Left ventricle myocardium inferior (tissue), 1 donor: ENCODE measurements at regions not wholly inside any gene's neighbourhood (a gene's known extent, or its start where the extent isn't known, plus 50 kb on each side); places are given as distances from the start of the nearest gene placed in this dataset.

Experiments used
- DNase-seq: peaks from one replicate; pipeline ENCODE4 v3.0.0-alpha.2; 2020
- H3K27ac ChIP-seq: fragments of 200-600 bp; replicated peaks from 2 replicates; pipeline ENCODE4 v1.8.0; 2021
- H3K27me3 ChIP-seq: fragments of 200-600 bp; 2 replicates; pipeline ENCODE4 v1.8.0; 2021; ENCODE audit warnings: low read depth
- H3K36me3 ChIP-seq: fragments of 200-600 bp; 2 replicates; pipeline ENCODE4 v1.8.0; 2021
- H3K4me1 ChIP-seq: fragments of 200-600 bp; 2 replicates; pipeline ENCODE4 v1.8.0; 2021
- H3K4me3 ChIP-seq: fragments of 200-600 bp; 2 replicates; pipeline ENCODE4 v1.8.0; 2021; ENCODE audit warnings: mild to moderate bottlenecking, moderate library complexity
- H3K9me3 ChIP-seq: fragments of 200-600 bp; replicated peaks from 2 replicates; pipeline ENCODE4 v1.8.0; 2021
- CTCF ChIP-seq: fragments of 200-600 bp; IDR thresholded peaks from 2 replicates; pipeline ENCODE4 v1.8.0; 2021; ENCODE audit warnings: antibody characterized with exemption, mild to moderate bottlenecking, borderline replicate concordance
- intact Hi-C: fragments of 100-400 bp; cut with micrococcal nuclease; formaldehyde crosslinking; loops from one replicate; pipeline ENCODE4 v1.11.0; 2022
- donor health status: DM: no; HTN: yes; CAD: no; lungs with severe emphysema.

- intact Hi-C loops = no loop called here
- Histone ChIP-seq H3K4me3 (no peak overlapping the region), H3K27ac (no peak overlapping the region), H3K36me3 (no peaks in the 10 kb centered on the region), H3K27me3 (peaks cover 49% of the 10 kb centered on the region), H3K9me3 (no peaks in the 10 kb centered on the region), H3K4me1 (no peaks in the 10 kb centered on the region)
- DNase-seq = no peak
- no peak for TF ChIP-seq CTCF
These were observed 210.0 kb upstream of the FOXD3 start for GRCh38 chr1:63112155-63112900.

DNA sequence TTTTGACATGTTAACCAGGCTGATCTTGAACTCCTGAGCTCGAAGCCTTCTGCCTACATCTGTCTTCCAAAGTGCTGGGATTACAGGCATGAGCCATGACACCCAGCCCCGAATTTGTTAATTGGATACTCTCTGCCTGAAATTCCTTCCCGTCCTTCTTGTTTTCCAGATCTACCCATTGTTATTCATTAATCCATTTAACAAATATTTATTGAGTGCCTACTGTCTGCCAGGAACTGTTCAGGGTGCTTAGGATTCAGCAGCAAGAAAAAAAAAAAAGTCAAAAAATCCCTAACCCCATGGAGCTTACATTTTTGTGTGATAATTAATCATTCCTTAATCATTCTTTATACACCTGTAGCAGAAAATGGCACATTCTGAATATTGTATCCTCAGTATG is 206.8 kb upstream of the FOXD3 start:
- Histone ChIP-seq H3K4me3 (no peak overlapping the region), H3K36me3 (no peaks in the 10 kb centered on the region), H3K27ac (no peak overlapping the region), H3K27me3 (peaks cover 22% of the 10 kb centered on the region), H3K4me1 (no peaks in the 10 kb centered on the region), H3K9me3 (no peaks in the 10 kb centered on the region)
- intact Hi-C loops = no loop called here
- DNase-seq = no peak
- TF ChIP-seq CTCF = no peak

- no peak for TF ChIP-seq CTCF
- Histone ChIP-seq H3K4me1 (no peaks in the 10 kb centered on the region), H3K36me3 (no peaks in the 10 kb centered on the region), H3K27me3 (peaks cover 17% of the 10 kb centered on the region), H3K4me3 (no peak overlapping the region), H3K9me3 (no peaks in the 10 kb centered on the region), H3K27ac (no peak overlapping the region)
- DNase-seq = no peak
- intact Hi-C loops = no loop called here
These were observed 206.4 kb upstream of the FOXD3 start for GRCh38 chr1:63116016-63116415.

GRCh38 chr1:63119575-63120155 is 202.7 kb upstream of the FOXD3 start:
- no peaks in the 10 kb centered on the region for H3K27me3 ChIP-seq
- no peak for TF ChIP-seq CTCF
- DNase-seq = no peak
- H3K4me3 ChIP-seq = no peak overlapping the region
- no peaks in the 10 kb centered on the region for H3K4me1 ChIP-seq
- no peaks in the 10 kb centered on the region for H3K36me3 ChIP-seq
- H3K9me3 ChIP-seq = no peaks in the 10 kb centered on the region
- H3K27ac ChIP-seq = no peak overlapping the region
- intact Hi-C loops = no loop called here

- no peaks in the 10 kb centered on the region for H3K36me3 ChIP-seq
- H3K9me3 ChIP-seq = no peaks in the 10 kb centered on the region
- intact Hi-C loops = no loop called here
- peaks cover 7% of the 10 kb centered on the region for H3K27me3 ChIP-seq
- no peak overlapping the region for H3K27ac ChIP-seq
- TF ChIP-seq CTCF = no peak
- DNase-seq = no peak
- H3K4me1 ChIP-seq = no peaks in the 10 kb centered on the region
- no peak overlapping the region for H3K4me3 ChIP-seq
These were observed 200.3 kb upstream of the FOXD3 start for GRCh38 chr1:63122079-63122478.
